CD4-positive, alpha-beta memory T cell (primary cell): ENCODE measurements at regions not wholly inside any gene's neighbourhood (a gene's known extent, or its start where the extent isn't known, plus 50 kb on each side); places are given as distances from the start of the nearest gene placed in this dataset.
"Not testable (repeated sequence)": the region's sequence is repeated elsewhere in the genome, so short reads cannot be mapped to it uniquely, and the experiment has no call there.

Source experiments
- CTCF ChIA-PET: fragments of 350-600 bp; sonication (Branson Sonifier 250); formaldehyde crosslinking; loops from one replicate; lab custom pipeline; 2021; ENCODE audit warnings: inconsistent platforms; ENCODE audit not compliant: partially characterized antibody; lab: Charles Lee
- POLR2A ChIA-PET: fragments of 350-600 bp; sonication (Branson Sonifier 250); formaldehyde crosslinking; loops from one replicate; lab custom pipeline; 2021; ENCODE audit not compliant: partially characterized antibody; lab: Charles Lee
- DNase-seq, 5 donors: peaks; one replicate each; pipeline versions ENCODE4 v3.0.0 to v3.0.0-alpha.2; 2020 to 2022; ENCODE audit warnings: mixed read lengths in 1 of 5
- H3K27ac ChIP-seq: one replicate; pipeline ENCODE4 v1.7.0; 2013; ENCODE audit warnings: low read depth, low read length
- H3K27me3 ChIP-seq: 2 replicates; pipeline ENCODE4 v1.7.0; 2013; ENCODE audit warnings: mild to moderate bottlenecking, low read length, moderate library complexity; ENCODE audit not compliant: insufficient read depth
- H3K36me3 ChIP-seq: 2 replicates; pipeline ENCODE4 v1.7.0; 2013; ENCODE audit warnings: mild to moderate bottlenecking, low read length, moderate library complexity; ENCODE audit not compliant: insufficient read depth
- H3K4me1 ChIP-seq: 2 replicates; pipeline ENCODE4 v1.7.0; 2013; ENCODE audit warnings: mild to moderate bottlenecking, low read length, moderate library complexity; ENCODE audit not compliant: insufficient read depth
- H3K4me3 ChIP-seq, 2 donors: one replicate each; pipeline ENCODE4 v1.7.0; 2013; ENCODE audit warnings: low read length in 2 of 2, mild to moderate bottlenecking in 1 of 2
- H3K9me3 ChIP-seq, 2 donors: one replicate each; pipeline ENCODE4 v1.7.0; 2013; ENCODE audit warnings: low read length in 2 of 2, control low read depth in 1 of 2; ENCODE audit not compliant: control insufficient read depth in 1 of 2
- H3K27ac Mint-ChIP-seq, 7 donors: one replicate each; pipeline ENCODE4 v1.8.0; 2020 to 2021; ENCODE audit warnings: mixed read lengths in 7 of 7, mild to moderate bottlenecking in 6 of 7, inconsistent platforms in 3 of 7, moderate library complexity in 3 of 7
- H3K27me3 Mint-ChIP-seq, 2 donors: one replicate each; pipeline ENCODE4 v1.8.0; 2020 to 2021; ENCODE audit warnings: mixed read lengths in 2 of 2
- H3K36me3 Mint-ChIP-seq, 2 donors: one replicate each; pipeline ENCODE4 v1.8.0; 2020 to 2021; ENCODE audit warnings: mixed read lengths in 2 of 2, inconsistent platforms in 1 of 2, mild to moderate bottlenecking in 1 of 2
- H3K4me1 Mint-ChIP-seq, 4 donors: one replicate each; pipeline ENCODE4 v1.8.0; 2020 to 2021; ENCODE audit warnings: mixed read lengths in 4 of 4, mild to moderate bottlenecking in 1 of 4
- H3K4me3 Mint-ChIP-seq, 8 donors: one replicate each; pipeline ENCODE4 v1.8.0; 2020 to 2021; ENCODE audit warnings: mixed read lengths in 8 of 8, mild to moderate bottlenecking in 7 of 8, moderate library complexity in 6 of 8, inconsistent platforms in 3 of 8
- H3K9me3 Mint-ChIP-seq, 8 donors: one replicate each; pipeline ENCODE4 v1.8.0; 2020 to 2021; ENCODE audit warnings: mixed read lengths in 8 of 8, mild to moderate bottlenecking in 5 of 8, inconsistent platforms in 3 of 8, moderate library complexity in 1 of 8
- intact Hi-C: fragments of 100-400 bp; cut with micrococcal nuclease; formaldehyde crosslinking; loops from one replicate; pipeline ENCODE4 v1.15.1; 2023

- peaks cover under 1 to 3% of the 10 kb centered on the region in 2 donors for H3K36me3 Mint-ChIP-seq
- H3K9me3 Mint-ChIP-seq = peaks cover 2 to 12% (median 7%) of the 10 kb centered on the region in 8 donors
- Histone ChIP-seq H3K27ac (no peak overlapping the region), H3K4me3 (no peak overlapping the region), H3K27me3 (no peaks in the 10 kb centered on the region), H3K36me3 (no peaks in the 10 kb centered on the region), H3K9me3 (no peaks in the 10 kb centered on the region), H3K4me1 (peaks cover 28% of the 10 kb centered on the region)
- no peak overlapping the region for H3K27ac Mint-ChIP-seq
- peak overlapping the region in 5 of 8 donors; percentile 6 to 43 (median 36) for H3K4me3 Mint-ChIP-seq
- CTCF ChIA-PET = interaction anchor here (1.9 kb wide), 1 partner anchor 77 kb away, joined by 6 read pairs; no protein-coding TSS in a partner anchor
- intact Hi-C loops = no loop called here
- peaks cover 32 to 59% (median 38%) of the 10 kb centered on the region in 4 donors for H3K4me1 Mint-ChIP-seq
- POLR2A ChIA-PET = no interaction called here
- no peak for DNase-seq
- no peaks in the 10 kb centered on the region for H3K27me3 Mint-ChIP-seq
Measured at GRCh38 chr9:78112406-78112805, 80.8 kb upstream of the GNAQ start.

DNA sequence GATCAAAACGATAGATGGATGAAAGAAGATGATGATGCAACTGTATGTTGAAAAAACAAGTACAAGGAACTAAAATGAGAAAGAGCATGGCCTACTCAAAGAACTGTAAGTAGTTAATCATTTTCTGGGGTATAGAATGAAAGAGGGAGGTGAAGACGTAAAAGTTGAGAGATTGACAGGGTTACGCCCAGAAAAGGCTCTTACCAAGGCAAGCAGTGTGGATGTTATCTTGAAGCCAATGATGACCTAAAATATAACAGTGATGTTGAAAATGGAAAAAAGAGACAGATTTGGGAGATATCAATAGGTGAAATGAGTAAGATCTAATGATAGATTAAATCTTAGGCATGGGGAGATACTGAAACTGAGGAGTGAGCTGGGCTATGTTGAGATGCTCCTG, 80.4 kb upstream of the GNAQ start:
- Histone ChIP-seq H3K9me3 (no peaks in the 10 kb centered on the region), H3K4me3 (no peak overlapping the region), H3K27me3 (no peaks in the 10 kb centered on the region), H3K27ac (no peak overlapping the region), H3K4me1 (peaks cover 28% of the 10 kb centered on the region), H3K36me3 (no peaks in the 10 kb centered on the region)
- DNase-seq = no peak
- Mint-ChIP-seq H3K4me3 (peak overlapping the region in 2 of 8 donors; percentile 1 to 3), H3K27ac (peak overlapping the region in 1 of 7 donors; percentile 77), H3K4me1 (peaks cover 32 to 60% (median 38%) of the 10 kb centered on the region in 4 donors), H3K36me3 (peaks cover 5 to 7% of the 10 kb centered on the region in 2 donors), H3K27me3 (no peaks in the 10 kb centered on the region), H3K9me3 (peaks cover 2 to 16% (median 9%) of the 10 kb centered on the region in 8 donors)
- ChIA-PET CTCF (no interaction called here), POLR2A (no interaction called here)
- intact Hi-C loops = no loop called here

DNA sequence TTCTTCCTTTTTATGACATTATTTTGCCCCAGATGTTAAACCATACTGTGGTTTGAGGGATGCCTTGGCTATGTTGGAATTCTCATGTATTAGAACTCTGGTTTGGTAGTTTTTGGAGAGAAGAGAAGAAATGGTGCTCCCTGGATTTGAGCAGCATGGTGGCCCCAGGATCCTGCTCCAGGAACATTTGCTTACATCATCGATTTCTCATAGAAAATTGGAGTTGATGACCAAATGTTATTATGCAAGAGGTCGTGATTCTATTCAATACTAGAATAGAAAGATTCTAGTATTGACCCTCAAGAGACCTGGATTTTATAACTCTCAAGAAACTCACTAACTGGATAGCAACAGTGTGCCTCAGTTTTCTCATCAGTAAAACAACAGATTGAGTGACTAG, 77.5 kb upstream of the GNAQ start:
- Mint-ChIP-seq H3K4me1 (peaks cover 35 to 69% (median 55%) of the 10 kb centered on the region in 4 donors), H3K36me3 (peaks cover 9 to 16% of the 10 kb centered on the region in 2 donors), H3K27me3 (no peaks in the 10 kb centered on the region), H3K27ac (peak overlapping the region in 1 of 7 donors; percentile 49), H3K4me3 (no peak overlapping the region), H3K9me3 (peaks cover 2 to 30% (median 21%) of the 10 kb centered on the region in 8 donors)
- Histone ChIP-seq H3K27me3 (no peaks in the 10 kb centered on the region), H3K4me3 (no peak overlapping the region), H3K27ac (no peak overlapping the region), H3K4me1 (peaks cover 37% of the 10 kb centered on the region), H3K9me3 (no peaks in the 10 kb centered on the region), H3K36me3 (no peaks in the 10 kb centered on the region)
- intact Hi-C loops = no loop called here
- POLR2A ChIA-PET = interaction anchor here (0.8 kb wide), 1 partner anchor 34 kb away, joined by 3 read pairs; no protein-coding TSS in a partner anchor
- no peak for DNase-seq
- CTCF ChIA-PET = interaction anchor here (1.0 to 2.0 kb wide), 2 partner anchors 12 to 74 kb away, joined by 3 to 7 read pairs; no protein-coding TSS in a partner anchor

- Mint-ChIP-seq H3K36me3 (peaks cover 9 to 16% of the 10 kb centered on the region in 2 donors), H3K27ac (peak overlapping the region in 5 of 7 donors; percentile 16 to 91 (median 50)), H3K9me3 (peaks cover 2 to 30% (median 20%) of the 10 kb centered on the region in 8 donors), H3K4me3 (peak overlapping the region in 4 of 8 donors; percentile 14 to 53 (median 36)), H3K4me1 (peaks cover 20 to 53% (median 45%) of the 10 kb centered on the region in 4 donors)
- peaks cover 21% of the 10 kb centered on the region for H3K4me1 ChIP-seq
- H3K27me3 ChIP-seq, intact Hi-C loops, H3K27me3 Mint-ChIP-seq, H3K4me3 ChIP-seq, H3K36me3 ChIP-seq, H3K9me3 ChIP-seq, H3K27ac ChIP-seq: not testable (repeated sequence)
- ChIA-PET POLR2A (interaction anchor here (0.7 kb wide), 1 partner anchor 33 kb away, joined by 5 read pairs; no protein-coding TSS in a partner anchor), CTCF (interaction anchor here (0.6 to 1.0 kb wide), 3 partner anchors 8 to 35 kb away, joined by 3 read pairs; no protein-coding TSS in a partner anchor)
- peak in 4 of 5 donors; percentile 6 to 81 (median 44) for DNase-seq
Measured at GRCh38 chr9:78106586-78106985, 75.0 kb upstream of the GNAQ start.

- Histone ChIP-seq H3K27ac (no peak overlapping the region), H3K4me3 (no peak overlapping the region), H3K36me3 (no peaks in the 10 kb centered on the region), H3K4me1 (peaks cover 21% of the 10 kb centered on the region), H3K9me3 (no peaks in the 10 kb centered on the region), H3K27me3 (no peaks in the 10 kb centered on the region)
- ChIA-PET CTCF (interaction anchor here (2.3 kb wide), 1 partner anchor 127 kb away, joined by 5 read pairs; no protein-coding TSS in a partner anchor), POLR2A (no interaction called here)
- H3K9me3 Mint-ChIP-seq = peaks cover under 1 to 30% (median 19%) of the 10 kb centered on the region in 8 donors
- H3K4me1 Mint-ChIP-seq = peaks cover 24 to 52% (median 49%) of the 10 kb centered on the region in 4 donors
- peaks cover 9 to 16% of the 10 kb centered on the region in 2 donors for H3K36me3 Mint-ChIP-seq
- H3K27me3 Mint-ChIP-seq = no peaks in the 10 kb centered on the region
- peak in 4 of 5 donors; percentile 15 to 58 (median 41) for DNase-seq
- peak overlapping the region; percentile 2 to 73 (median 63) for H3K4me3 Mint-ChIP-seq
- peak overlapping the region in 5 of 7 donors; percentile 2 to 90 (median 73) for H3K27ac Mint-ChIP-seq
- intact Hi-C loops = loop anchor here (2.0 kb wide), 1 partner anchor 29 kb away; no protein-coding TSS in a partner anchor
Measured at GRCh38 chr9:78103971-78104433, 72.4 kb upstream of the GNAQ start.

- Mint-ChIP-seq H3K27me3 (no peaks in the 10 kb centered on the region), H3K4me1 (peaks cover 19 to 37% (median 36%) of the 10 kb centered on the region in 4 donors), H3K27ac (peak overlapping the region in 2 of 7 donors; percentile 43), H3K9me3 (peaks cover 0 to 7% (median 4%) of the 10 kb centered on the region in 8 donors), H3K4me3 (no peak overlapping the region), H3K36me3 (peaks cover under 1 to 5% of the 10 kb centered on the region in 2 donors)
- no peak overlapping the region for H3K4me3 ChIP-seq
- ChIA-PET POLR2A (no interaction called here), CTCF (interaction anchor here (1.2 to 2.9 kb wide), 2 partner anchors 29 to 66 kb away, joined by 4 to 13 read pairs; no protein-coding TSS in a partner anchor)
- peaks cover 20% of the 10 kb centered on the region for H3K4me1 ChIP-seq
- no peak overlapping the region for H3K27ac ChIP-seq
- intact Hi-C loops = no loop called here
- no peaks in the 10 kb centered on the region for H3K36me3 ChIP-seq
- H3K27me3 ChIP-seq = no peaks in the 10 kb centered on the region
- H3K9me3 ChIP-seq = no peaks in the 10 kb centered on the region
- no peak for DNase-seq
Measured at GRCh38 chr9:78101247-78101646, 69.6 kb upstream of the GNAQ start.

GRCh38 chr9:78097541-78097940, 65.9 kb upstream of the GNAQ start:
- no peaks in the 10 kb centered on the region for H3K9me3 ChIP-seq
- no peaks in the 10 kb centered on the region for H3K36me3 ChIP-seq
- POLR2A ChIA-PET = interaction anchor here (1.4 kb wide), 1 partner anchor 104 kb away, joined by 3 read pairs; no protein-coding TSS in a partner anchor
- Mint-ChIP-seq H3K27me3 (no peaks in the 10 kb centered on the region), H3K36me3 (no peaks in the 10 kb centered on the region), H3K9me3 (no peaks in the 10 kb centered on the region), H3K27ac (no peak overlapping the region), H3K4me1 (peaks cover 6 to 15% (median 10%) of the 10 kb centered on the region in 4 donors), H3K4me3 (peak overlapping the region in 3 of 8 donors; percentile 12 to 61 (median 46))
- H3K27ac ChIP-seq = no peak overlapping the region
- intact Hi-C loops = no loop called here
- peaks cover 5% of the 10 kb centered on the region for H3K4me1 ChIP-seq
- no peak for DNase-seq
- CTCF ChIA-PET = interaction anchor here (1.4 to 1.8 kb wide), 4 partner anchors 8 to 61 kb away, joined by 3 to 6 read pairs (median 5); no protein-coding TSS in a partner anchor
- H3K4me3 ChIP-seq = no peak overlapping the region
- no peaks in the 10 kb centered on the region for H3K27me3 ChIP-seq
